GM23248 (cell line): ENCODE measurements at regions not wholly inside any gene's neighbourhood (a gene's known extent, or its start where the extent isn't known, plus 50 kb on each side); places are given as distances from the start of the nearest gene placed in this dataset.

Experiments
- EZH2 ChIP-seq: fragments of 200-600 bp; sonication (generic); IDR thresholded peaks from 2 replicates; pipeline ENCODE4 v1.6.1; 2018; ENCODE audit warnings: antibody characterized with exemption, mild to moderate bottlenecking; ENCODE audit not compliant: insufficient read depth, poor library complexity, severe bottlenecking
- EZH2phosphoT487 ChIP-seq: fragments of 200-600 bp; sonication (generic); IDR thresholded peaks from 2 replicates; pipeline ENCODE4 v1.6.1; 2018; ENCODE audit warnings: antibody characterized with exemption, moderate library complexity, mild to moderate bottlenecking, low read depth; ENCODE audit not compliant: insufficient read depth

DNA sequence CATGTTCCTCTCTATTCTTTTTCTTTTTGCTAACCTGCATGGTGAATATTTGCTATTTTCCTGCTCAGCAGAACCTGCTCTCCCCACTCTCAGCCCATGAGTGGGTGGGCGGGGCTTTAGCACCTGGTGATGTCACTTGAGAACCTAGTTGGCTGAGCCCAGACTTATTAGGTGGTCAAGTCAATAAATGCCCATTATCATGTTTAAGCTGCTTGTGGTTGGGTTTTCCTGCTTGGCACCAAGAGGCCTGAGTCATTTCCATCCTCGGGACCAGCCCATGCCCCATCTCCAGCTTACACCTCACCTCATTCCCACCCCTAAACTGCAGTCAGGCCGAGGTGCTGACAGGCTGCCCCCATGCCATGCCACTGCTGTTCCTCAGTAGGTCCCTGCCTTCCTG, 226.6 kb downstream of the ANKRD30B start:
- TF ChIP-seq EZH2 (no peak), EZH2phosphoT487 (no peak)
